ENCODE measurements at regions not wholly inside any gene's neighbourhood (a gene's known extent, or its start where the extent isn't known, plus 50 kb on each side); places are given as distances from the start of the nearest gene placed in this dataset.

DNA sequence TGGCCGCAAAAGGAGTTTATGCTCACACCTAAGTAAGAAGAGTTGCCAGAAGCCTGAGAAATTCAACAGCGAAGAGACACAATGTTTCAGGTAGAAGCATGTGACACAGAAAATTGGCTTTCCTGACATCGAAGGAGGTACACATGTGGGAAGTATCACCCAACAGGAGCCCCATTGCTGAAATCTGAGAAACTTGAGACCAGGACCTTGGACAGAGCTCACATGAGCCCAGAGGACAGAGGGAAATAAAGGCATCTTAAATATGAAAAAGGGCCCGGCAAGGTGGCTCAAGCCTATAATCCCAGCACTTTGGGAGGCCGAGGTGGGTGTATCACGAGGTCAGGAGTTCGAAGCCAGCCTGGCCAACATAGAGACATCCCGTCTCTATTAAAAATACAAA, 304.1 kb upstream of the C16orf82 start:
- POLR2A ChIA-PET: no interaction called here
- Histone ChIP-seq H3K4me3 (ENCODE audit: low read depth, low read length) (no peak overlapping the region), H3K27ac (ENCODE audit: low read depth, low read length) (no peak overlapping the region), H3K9me3 (ENCODE audit: control insufficient read depth, insufficient read depth, low read length) (no peaks in the 10 kb centered on the region; the same call in 1 of the 2 replicates), H3K27me3 (ENCODE audit: control insufficient read depth, insufficient read depth, low read length) (no peaks in the 10 kb centered on the region)
- DNase-seq (ENCODE audit: low read depth, low spot score): no peak
- TF ChIP-seq, protein P1, sequence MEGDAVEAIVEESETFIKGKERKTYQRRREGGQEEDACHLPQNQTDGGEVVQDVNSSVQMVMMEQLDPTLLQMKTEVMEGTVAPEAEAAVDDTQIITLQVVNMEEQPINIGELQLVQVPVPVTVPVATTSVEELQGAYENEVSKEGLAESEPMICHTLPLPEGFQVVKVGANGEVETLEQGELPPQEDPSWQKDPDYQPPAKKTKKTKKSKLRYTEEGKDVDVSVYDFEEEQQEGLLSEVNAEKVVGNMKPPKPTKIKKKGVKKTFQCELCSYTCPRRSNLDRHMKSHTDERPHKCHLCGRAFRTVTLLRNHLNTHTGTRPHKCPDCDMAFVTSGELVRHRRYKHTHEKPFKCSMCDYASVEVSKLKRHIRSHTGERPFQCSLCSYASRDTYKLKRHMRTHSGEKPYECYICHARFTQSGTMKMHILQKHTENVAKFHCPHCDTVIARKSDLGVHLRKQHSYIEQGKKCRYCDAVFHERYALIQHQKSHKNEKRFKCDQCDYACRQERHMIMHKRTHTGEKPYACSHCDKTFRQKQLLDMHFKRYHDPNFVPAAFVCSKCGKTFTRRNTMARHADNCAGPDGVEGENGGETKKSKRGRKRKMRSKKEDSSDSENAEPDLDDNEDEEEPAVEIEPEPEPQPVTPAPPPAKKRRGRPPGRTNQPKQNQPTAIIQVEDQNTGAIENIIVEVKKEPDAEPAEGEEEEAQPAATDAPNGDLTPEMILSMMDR (IDR thresholded peaks at IDR 0.05; ENCODE audit: low read depth, low read length): no peak
- CTCF ChIA-PET: no interaction called here

DNA sequence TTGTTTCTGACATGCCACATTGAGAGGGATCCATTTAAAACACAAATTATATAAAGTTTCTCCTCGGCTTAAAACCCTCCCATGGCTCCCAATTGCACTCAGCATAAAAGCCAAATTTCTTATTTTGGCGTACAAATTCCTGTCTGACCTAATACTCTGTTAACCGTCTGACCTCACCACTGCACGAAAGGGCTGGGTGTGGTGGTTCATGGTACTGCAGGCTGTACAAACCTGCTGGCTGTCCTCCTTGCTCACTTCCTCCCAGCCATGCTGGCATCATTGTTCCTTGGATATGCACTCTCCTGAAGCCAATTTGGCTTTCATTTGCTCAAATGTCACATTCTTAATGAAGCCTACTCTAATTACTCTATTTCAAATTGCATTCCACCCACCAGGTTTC, 301.6 kb upstream of the C16orf82 start:
- H3K27me3 ChIP-seq (ENCODE audit: control insufficient read depth, insufficient read depth, low read length): no peaks in the 10 kb centered on the region
- ChIA-PET CTCF (no interaction called here), POLR2A (no interaction called here)
- no peak overlapping the region for H3K27ac ChIP-seq (ENCODE audit: low read depth, low read length)
- no peak overlapping the region for H3K4me3 ChIP-seq (ENCODE audit: low read depth, low read length)
- no peaks in the 10 kb centered on the region; the same call in 1 of the 2 replicates for H3K9me3 ChIP-seq (ENCODE audit: control insufficient read depth, insufficient read depth, low read length)
- TF ChIP-seq, protein P1 (IDR thresholded peaks at IDR 0.05; ENCODE audit: low read depth, low read length): peak; percentile 36
- no peak for DNase-seq (ENCODE audit: low read depth, low spot score)

DNA sequence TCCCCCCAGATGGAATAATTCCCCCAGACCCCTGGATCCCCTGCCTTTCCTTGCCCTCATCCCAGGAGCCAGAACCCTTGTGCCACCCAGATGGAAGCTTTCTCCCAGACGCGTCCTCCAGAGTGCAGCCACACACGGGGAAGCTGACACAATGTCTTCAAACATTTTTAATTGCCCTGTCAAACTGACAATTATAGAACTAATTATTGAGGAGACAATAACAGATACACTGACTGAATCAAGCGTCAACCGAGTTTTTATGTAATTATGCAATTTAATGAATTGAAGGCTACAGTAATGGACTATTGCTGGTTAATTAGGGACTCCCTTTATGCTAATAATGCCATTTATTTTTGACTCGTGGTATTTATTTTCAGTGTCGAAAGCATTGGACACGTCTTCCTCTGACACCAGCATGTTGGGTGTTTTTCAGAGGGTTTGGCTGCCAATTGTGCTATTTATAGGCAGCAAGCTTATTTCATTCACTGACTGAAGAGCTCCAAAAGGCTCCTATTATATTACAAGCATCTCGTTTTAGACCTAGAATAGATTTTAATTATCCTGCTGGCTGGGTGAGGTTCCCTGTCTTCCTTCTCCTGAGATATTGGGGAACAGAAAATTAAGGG, 298.2 kb upstream of the C16orf82 start:
- CTCF ChIA-PET: no interaction called here

DNA sequence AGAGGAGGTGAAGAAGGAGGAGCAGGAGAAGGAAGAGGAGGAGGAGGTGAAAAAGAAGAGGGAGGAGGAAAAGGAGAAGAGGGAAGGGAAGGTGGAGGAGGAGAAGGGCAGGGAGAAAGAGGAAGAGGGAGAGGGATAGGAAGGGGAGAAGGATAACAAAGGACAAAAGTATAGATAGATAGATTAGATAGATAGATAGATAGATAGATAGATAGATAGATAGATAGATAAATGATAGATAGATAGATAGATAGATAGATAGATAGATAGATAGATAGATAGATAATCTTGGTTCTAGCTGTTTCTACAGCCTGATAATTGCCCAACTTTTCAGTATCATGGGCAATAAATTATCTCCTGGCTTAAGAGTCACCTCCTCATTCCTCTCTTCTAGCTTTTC, 296.2 kb upstream of the C16orf82 start:
- TF ChIP-seq, protein P1 (IDR thresholded peaks at IDR 0.05; ENCODE audit: low read depth, low read length): no peak
- H3K4me3 ChIP-seq (ENCODE audit: low read depth, low read length): no peak overlapping the region
- POLR2A ChIA-PET: no interaction called here
- H3K27ac ChIP-seq (ENCODE audit: low read depth, low read length): no peak overlapping the region
- CTCF ChIA-PET: no interaction called here
- DNase-seq (ENCODE audit: low read depth, low spot score): no peak
- no peaks in the 10 kb centered on the region for H3K27me3 ChIP-seq (ENCODE audit: control insufficient read depth, insufficient read depth, low read length)
- H3K9me3 ChIP-seq (ENCODE audit: control insufficient read depth, insufficient read depth, low read length): no peaks in the 10 kb centered on the region

More for the DNA sequence above, 298.2 kb upstream of the C16orf82 start:
- Histone ChIP-seq H3K4me3 (ENCODE audit: low read depth, low read length) (no peak overlapping the region), H3K27me3 (ENCODE audit: control insufficient read depth, insufficient read depth, low read length) (no peaks in the 10 kb centered on the region), H3K9me3 (ENCODE audit: control insufficient read depth, insufficient read depth, low read length) (no peaks in the 10 kb centered on the region), H3K27ac (ENCODE audit: low read depth, low read length) (no peak overlapping the region)
- no peak for DNase-seq (ENCODE audit: low read depth, low spot score)
- TF ChIP-seq, protein P1 (IDR thresholded peaks at IDR 0.05; ENCODE audit: low read depth, low read length): no peak
- POLR2A ChIA-PET: no interaction called here

DNA sequence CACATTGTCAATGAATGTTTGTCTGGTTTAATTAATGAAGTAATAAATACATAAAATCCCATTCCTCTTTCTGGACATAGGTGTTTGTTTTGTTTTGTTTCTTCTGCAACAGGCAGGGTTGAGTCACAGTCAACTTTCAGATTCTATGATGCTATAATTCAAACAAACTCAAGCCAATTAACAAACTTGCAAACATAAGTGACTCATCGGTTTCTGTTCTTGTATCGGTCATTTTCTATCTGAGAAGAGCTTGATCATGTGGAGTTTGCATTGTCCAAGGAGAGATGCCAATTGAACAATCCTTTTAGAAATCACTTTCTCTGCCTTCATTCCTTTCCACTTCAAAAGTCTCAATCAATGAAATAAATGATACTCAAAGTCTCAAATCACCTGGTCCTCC, 294.2 kb upstream of the C16orf82 start:
- POLR2A ChIA-PET: no interaction called here
- TF ChIP-seq, protein P1 (IDR thresholded peaks at IDR 0.05; ENCODE audit: low read depth, low read length): no peak
- CTCF ChIA-PET: no interaction called here
- Histone ChIP-seq H3K9me3 (ENCODE audit: control insufficient read depth, insufficient read depth, low read length) (no peaks in the 10 kb centered on the region), H3K27ac (ENCODE audit: low read depth, low read length) (no peak overlapping the region), H3K27me3 (ENCODE audit: control insufficient read depth, insufficient read depth, low read length) (no peaks in the 10 kb centered on the region), H3K4me3 (ENCODE audit: low read depth, low read length) (no peak overlapping the region)
- DNase-seq (ENCODE audit: low read depth, low spot score): no peak
